ENCODE measurements at regions not wholly inside any gene's neighbourhood (a gene's known extent, or its start where the extent isn't known, plus 50 kb on each side); places are given as distances from the start of the nearest gene placed in this dataset.

DNA sequence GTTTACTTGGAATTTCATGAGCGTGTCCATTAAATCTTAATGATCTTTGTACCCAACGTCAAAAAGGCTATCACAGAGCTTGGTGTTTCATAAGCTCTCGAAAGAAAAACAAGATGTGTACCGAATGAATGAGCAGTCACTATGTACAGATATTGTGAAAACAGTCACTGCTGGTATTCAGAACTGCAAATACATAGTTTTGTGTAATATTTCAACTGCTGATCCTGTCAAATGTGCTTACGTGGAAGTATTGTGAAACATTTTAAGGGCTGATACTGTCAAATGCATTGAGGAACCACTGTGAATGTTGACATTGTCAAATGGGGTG, 184.2 kb upstream of the KLHL29 start:
- no peak for ATAC-seq (ENCODE audit: low FRiP score)
- no peak for TF ChIP-seq CTCF (IDR thresholded peaks at IDR 0.05)
- DNase-seq (ENCODE audit: low spot score): no peak

GRCh38 chr2:23203383-23203782, 181.6 kb upstream of the KLHL29 start:
- ATAC-seq (ENCODE audit: low FRiP score) (no peak), DNase-seq (ENCODE audit: low spot score) (no peak)
- no peak for TF ChIP-seq CTCF (IDR thresholded peaks at IDR 0.05)

GRCh38 chr2:23204685-23205242, 180.2 kb upstream of the KLHL29 start:
- DNase-seq (ENCODE audit: low spot score) (no peak), ATAC-seq (ENCODE audit: low FRiP score) (no peak)
- TF ChIP-seq CTCF (IDR thresholded peaks at IDR 0.05): no peak

DNA sequence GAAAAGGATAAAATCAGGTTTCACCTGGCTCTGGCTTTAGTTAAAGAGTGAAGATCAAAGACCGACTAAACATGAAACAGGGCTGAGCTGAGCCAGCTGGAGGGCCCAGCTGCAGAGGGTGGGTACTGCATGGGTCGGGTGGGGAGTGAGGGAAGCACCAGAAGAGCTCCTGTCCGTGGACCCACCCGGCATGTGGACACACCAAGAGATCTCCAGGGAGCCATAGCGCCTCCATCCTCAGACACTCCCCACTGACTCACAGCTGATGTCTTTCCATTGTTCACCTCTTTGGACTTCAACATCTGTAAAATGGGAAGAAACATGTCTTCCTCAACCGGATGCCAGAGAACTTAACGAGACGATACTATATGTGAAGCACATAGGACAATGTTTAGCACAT, 178.3 kb upstream of the KLHL29 start:
- DNase-seq (ENCODE audit: low spot score): no peak
- ATAC-seq (ENCODE audit: low FRiP score): no peak
- TF ChIP-seq CTCF (IDR thresholded peaks at IDR 0.05): no peak

GRCh38 chr2:23207871-23208270, 177.1 kb upstream of the KLHL29 start:
- no peak for ATAC-seq (ENCODE audit: low FRiP score)
- no peak for DNase-seq (ENCODE audit: low spot score)
- no peak for TF ChIP-seq CTCF (IDR thresholded peaks at IDR 0.05)

DNA sequence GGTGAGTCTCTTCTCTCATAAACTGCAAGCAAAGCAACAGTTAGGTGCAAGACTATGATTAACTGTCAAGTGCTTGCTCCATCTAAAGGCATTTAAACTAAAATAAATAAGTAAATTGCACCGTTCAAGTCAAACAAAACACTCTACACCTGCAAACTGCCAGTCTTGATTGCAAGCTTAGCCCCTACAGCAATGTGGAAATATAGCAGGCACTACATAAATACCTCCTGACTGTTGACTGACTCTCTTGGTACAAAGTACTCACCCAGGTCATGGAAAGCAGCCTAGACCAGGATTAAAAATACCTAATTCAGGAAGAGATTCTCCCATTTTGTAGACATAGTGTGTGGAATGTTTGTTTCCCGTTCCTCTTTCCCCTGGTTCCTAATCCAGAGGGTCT, 176.6 kb upstream of the KLHL29 start:
- no peak for ATAC-seq (ENCODE audit: low FRiP score)
- DNase-seq (ENCODE audit: low spot score): no peak
- TF ChIP-seq CTCF (IDR thresholded peaks at IDR 0.05): no peak

DNA sequence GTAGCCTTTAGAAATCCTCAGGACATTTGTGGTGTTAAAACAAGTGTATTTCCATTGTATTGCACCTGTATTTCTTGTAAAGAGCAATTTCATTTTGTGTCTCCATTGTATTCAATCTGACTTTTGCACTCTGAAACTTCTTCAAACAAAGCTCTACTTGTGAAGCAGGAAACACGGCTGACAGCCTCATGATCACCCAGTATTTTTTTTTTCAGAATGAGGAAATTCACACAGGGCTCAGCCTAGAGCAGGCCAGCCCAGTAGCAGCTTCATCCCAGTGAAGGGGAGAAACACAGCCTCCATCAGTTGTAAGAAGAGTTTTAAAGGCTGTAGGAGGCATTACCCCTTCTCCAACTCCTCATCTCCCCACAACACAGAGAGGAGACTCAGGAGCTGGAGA, 175.9 kb upstream of the KLHL29 start:
- no peak for DNase-seq (ENCODE audit: low spot score)
- no peak for TF ChIP-seq CTCF (IDR thresholded peaks at IDR 0.05)
- no peak for ATAC-seq (ENCODE audit: low FRiP score)

All from omental fat pad (tissue), 3 donors.